ENCODE measurements at regions not wholly inside any gene's neighbourhood (a gene's known extent, or its start where the extent isn't known, plus 50 kb on each side); places are given as distances from the start of the nearest gene placed in this dataset.
"Not testable (repeated sequence)": the region's sequence is repeated elsewhere in the genome, so short reads cannot be mapped to it uniquely, and the experiment has no call there.

DNA sequence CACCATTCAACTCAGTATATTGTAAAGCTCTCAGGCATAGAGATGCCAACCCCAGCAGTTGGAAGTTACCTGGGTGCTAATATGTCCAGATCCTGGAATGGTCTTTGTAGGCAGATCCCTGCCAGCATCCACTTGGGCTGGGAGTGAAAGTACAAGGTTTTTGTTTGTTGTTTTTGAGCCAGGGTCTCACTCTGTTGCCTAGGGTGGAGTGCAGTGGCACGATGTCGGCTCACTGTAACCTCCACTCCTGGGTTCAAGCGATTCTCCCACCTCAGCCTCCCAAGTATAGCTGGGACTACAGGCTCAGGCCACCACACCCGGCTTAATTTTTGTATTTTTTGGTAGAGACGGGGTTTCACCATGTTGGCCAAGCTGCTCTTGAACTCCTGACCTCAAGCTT lies 177.6 kb downstream of the IRF8 start:
- DNase-seq, result no peak

DNA sequence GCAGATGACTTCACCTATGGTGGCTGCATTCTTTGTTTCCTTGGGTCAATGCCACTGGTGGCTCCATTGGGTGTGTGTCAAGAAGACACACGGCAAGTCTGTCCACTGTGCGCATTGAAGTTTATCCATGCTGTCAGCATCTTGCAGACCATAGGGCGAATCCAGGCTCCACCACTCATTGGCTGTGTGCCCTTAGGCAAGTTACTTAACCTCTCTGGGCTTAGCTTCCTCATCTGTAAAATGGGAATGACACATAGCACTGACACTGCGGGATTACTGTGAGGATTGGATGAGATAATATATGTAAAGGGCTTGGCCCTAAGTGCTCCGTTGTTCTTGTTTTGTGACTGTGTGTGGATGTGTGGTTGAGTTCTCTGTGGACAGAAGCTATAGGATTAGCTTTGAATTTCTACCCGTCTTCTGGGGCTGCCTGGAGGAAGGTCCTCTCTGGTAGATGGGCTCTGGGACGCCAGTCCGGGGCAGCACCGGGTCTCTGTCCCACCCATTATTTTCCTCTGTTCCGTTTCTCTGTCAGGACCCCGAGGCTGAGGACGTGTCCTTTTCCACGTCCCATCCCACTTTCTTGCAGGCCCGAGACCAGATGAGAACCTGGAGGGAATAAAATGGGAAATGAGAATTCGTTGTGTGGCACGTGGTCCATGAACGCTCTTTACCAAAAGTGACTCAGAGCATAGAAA lies 178.4 kb downstream of the IRF8 start:
- DNase-seq, result no peak

DNA sequence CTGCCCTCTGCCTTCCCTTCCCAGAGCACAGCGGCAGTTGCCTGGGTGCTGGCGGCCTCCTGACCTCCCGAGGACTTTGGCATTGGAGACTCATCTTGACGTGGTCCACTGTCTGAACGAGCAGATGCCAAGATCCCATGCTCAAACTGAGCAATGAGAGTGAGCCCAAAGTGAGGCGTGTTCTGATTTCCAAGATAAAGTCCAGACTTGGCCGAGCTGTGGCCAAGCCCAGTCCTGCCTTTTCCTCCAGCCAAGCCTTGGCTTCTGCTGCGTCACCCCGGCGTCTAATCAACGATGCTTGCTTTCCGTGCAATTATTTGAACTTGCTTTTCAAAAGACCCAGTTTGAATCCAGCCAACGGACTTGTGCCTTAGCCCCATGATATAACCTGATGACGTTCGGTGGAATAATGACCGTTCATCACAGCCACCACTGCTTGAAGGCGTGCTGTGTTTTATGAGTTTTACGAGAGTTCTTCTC lies 179.2 kb downstream of the IRF8 start:
- no peak for DNase-seq

- not testable (repeated sequence) for DNase-seq
Observed at GRCh38 chr16:86078711-86079110, 179.7 kb downstream of the IRF8 start.

GRCh38 chr16:86079255-86079885 lies 180.4 kb downstream of the IRF8 start:
- no peak for DNase-seq

GRCh38 chr16:86080131-86080875 lies 181.3 kb downstream of the IRF8 start:
- no peak for DNase-seq

DNA sequence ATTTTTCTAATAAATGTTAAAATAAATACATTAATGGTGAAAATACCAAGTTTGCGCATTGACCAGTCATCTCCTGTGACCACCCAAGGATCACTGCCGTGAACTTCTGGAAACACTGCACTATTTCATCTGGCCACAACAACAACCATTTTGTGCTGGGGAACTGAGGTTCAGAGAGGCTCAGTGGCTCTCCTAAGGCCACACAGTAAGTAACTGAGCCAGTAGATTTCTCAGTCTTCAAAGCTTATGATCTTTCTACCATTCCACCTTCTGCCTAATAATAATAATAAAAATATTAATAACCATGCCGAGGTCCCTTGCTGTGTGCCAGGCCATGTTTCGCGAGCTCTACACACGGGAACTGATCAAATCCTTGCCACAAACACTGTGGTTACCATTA lies 182.0 kb downstream of the IRF8 start:
- DNase-seq, result no peak

- no peak for DNase-seq
Observed at GRCh38 chr16:86082418-86083030, 183.6 kb downstream of the IRF8 start.

DNA sequence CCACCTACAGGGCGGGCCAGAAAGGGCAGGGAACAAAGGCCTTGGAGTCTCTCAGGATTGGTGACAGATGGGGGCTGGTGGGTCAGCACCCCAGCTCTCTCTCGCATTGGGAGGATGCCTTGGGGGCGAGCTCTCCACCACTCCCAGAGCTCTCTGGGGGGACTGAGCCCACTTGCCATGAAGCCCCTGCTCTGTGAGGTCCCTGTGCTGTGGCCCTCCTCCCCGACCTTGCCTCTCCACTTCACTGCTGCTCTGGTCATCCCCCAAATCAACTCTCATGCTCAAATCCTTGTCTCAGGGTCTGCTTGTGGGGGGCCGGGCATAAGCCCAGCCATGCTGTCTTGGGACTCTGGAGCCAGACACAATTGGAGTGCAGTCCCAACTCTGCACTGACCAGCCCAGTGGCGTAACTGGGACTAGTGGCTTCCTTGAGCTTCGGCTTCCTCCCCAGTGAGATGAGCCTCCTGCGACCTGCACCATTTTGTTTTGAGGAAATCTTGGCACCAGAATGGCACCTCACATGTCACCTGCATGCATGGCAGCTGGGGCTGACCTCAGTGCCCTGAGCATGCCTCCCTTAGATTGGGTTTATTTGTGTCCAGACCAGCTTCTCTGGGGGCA lies 184.5 kb downstream of the IRF8 start:
- DNase-seq, result no peak

DNA sequence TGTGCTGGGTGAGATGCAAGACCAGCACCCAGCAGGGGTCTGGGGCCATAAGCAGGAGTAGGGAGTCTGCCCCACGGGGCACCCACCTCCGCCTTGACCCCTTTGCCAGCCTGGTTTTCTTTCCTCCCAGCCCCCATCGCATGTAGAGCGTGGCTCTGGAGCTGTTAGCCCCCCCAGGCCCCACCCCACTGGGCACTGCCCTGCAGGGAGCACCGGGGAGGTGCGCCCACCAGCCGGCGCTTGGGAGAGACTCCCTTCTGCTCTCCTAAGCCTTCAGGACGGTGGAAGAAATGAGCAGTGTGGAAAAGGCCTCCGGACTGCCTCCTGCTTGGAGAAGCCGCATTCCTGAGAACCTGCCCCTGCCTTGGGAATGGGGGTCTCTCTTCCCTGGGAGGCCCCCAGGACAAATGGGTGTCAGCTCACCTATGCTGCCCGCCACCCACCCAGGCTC lies 186.2 kb downstream of the IRF8 start:
- DNase-seq, result no peak

GRCh38 chr16:86085795-86086194 lies 186.8 kb downstream of the IRF8 start:
- no peak for DNase-seq

DNA sequence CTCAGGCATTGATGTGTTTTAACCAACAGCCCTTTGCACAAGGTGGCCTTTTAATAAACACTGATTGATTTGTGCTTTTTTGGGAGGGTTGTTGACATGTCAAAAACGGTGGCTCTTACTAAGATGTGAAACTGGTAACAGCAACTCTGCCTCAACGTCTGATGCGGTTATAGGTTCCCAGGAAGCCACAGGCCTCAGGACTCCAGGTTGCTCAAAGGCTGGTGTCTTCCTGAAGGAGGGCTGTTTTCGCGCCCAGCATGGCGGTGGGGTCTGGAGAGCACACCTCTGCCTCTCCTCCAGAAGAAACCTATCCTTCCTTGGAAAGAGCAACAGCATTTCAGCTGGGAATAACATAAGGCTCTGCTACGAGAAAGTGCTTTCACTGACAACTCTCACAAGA lies 187.5 kb downstream of the IRF8 start:
- no peak for DNase-seq

DNA sequence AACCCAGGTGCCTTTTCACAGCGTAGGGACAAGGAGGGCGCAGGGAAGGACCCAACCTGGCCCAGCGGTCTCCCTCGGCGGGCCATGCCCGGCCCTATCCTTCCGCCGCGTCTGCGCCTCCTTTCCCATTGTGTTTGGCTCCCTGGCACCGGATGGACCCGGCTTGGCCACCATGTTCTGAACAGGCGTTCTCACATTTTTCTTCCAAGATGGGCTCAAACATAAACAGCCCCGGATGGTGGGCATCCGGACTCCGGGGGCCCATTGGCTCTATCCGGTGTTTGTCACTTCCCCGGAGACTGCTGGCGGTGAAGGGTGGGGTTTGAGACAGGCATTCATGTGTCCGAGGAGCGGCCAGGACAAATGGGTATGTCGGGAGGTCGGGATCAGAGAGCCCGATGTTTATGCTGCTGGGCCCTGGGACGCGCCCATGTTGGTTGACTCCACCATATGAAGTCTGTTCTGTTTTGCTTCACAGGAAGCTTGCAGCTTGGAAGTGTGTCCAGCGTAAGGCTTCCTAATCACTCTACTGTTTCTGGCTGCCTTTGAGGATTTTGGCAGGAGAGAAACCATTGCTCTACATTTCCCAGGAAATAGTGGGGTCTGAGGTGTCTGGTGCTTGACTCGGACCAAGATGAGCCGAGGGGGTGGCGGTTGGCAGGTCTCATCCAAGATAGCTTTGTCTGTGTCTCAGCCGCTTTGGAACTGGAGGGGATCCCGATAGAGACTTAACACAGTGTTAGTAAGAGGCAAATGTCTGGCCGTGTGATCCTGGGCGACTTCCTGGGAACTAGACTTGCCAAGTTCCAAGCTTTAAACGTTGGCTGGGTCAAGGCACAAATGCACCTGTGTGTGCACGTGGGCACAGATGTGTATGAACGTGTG lies 188.3 kb downstream of the IRF8 start:
- DNase-seq, result no peak

DNA sequence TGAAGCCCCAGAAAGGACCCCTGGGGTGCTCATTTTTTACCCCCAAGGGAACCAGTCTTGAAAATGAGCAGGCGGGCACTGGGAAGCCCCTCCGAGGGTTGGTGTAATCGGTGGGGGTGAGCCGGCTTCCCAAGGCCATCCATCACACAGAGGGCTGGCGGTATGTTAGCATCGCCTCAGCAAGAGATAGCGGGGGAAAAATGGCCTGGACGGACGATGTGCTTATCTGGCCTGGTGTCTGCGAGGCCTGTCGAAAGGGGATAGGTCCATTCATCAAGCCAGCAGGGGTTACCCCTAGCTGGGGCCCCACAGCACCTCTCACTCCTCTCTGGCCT lies 188.9 kb downstream of the IRF8 start:
- no peak for DNase-seq

DNA sequence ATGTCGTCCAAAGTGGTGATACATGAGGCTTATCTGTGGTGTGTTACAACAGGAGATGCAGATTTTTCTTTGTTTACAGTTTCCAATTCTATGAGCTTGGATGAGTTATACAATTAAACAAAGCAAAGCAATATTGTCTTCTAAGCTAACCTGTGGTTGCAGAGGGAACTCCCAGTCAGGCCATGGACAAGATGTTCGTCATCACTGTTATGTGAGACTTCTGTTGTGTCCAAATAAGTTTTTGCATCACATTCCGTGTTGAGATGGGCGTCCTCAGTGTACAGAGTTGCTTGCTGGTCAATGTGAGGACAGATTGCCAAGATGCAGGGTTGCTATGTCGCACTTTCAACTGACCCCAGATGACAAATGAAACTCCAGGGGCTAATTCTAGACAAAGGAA lies 189.3 kb downstream of the IRF8 start:
- no peak for DNase-seq

- DNase-seq, result no peak
Observed at GRCh38 chr16:86088816-86089215, 189.9 kb downstream of the IRF8 start.

DNA sequence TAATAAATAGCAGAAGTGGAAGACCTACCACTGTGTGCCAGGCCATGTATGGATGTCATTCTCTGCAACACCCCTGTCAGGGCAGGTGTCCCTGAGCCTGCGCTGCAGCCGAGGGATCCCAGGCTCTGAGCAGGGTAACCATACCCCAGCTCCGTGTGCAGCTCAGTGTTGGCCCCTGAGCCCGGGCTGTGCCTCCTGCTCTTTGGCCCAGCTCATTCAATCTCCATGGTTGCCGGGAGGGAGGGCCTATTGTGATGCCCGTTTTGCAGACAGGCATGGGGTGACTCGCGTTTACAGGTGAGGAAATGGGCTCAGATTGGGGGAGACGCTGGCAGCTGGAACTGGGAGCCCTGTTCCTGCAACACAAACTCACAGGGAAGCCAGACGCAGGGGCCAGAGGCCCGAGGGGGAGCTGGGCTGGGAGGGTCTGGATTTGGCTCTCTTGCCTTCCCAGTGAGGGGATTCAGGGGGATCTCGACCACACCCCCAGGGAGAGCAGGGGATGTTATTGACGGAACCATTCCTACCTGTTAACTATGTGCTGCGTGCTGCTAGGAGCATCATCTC lies 190.5 kb downstream of the IRF8 start:
- no peak for DNase-seq

GRCh38 chr16:86089991-86090390 lies 191.0 kb downstream of the IRF8 start:
- DNase-seq, result peak; percentile 47 to 76 (median 68)

- no peak for DNase-seq
Observed at GRCh38 chr16:86090461-86091170, 191.7 kb downstream of the IRF8 start.

GRCh38 chr16:86091976-86092375 lies 193.0 kb downstream of the IRF8 start:
- no peak for DNase-seq

Measured in suppressor macrophage (primary cell).